ENCODE measurements at regions not wholly inside any gene's neighbourhood (a gene's known extent, or its start where the extent isn't known, plus 50 kb on each side); places are given as distances from the start of the nearest gene placed in this dataset.

- H3K36me3 ChIP-seq (ENCODE audit: control insufficient read depth, insufficient read depth, low read length) = no peaks in the 10 kb centered on the region
- H3K27me3 ChIP-seq (ENCODE audit: control insufficient read depth, insufficient read depth, low read length) = no peaks in the 10 kb centered on the region
- H3K4me3 ChIP-seq (ENCODE audit: low read depth, low read length) = no peak overlapping the region
- no peak for TF ChIP-seq CTCF (IDR thresholded peaks at IDR 0.05; ENCODE audit: insufficient read depth, low read length, severe bottlenecking)
- FAIRE-seq (no peak), DNase-seq (ENCODE audit: low read depth) (no peak)
Observed at GRCh38 chr7:378551-379455, 88.8 kb downstream of the FOXL3 start.

GRCh38 chr7:379456-380138 is 89.6 kb downstream of the FOXL3 start:
- no peaks in the 10 kb centered on the region for H3K27me3 ChIP-seq (ENCODE audit: control insufficient read depth, insufficient read depth, low read length)
- TF ChIP-seq CTCF (IDR thresholded peaks at IDR 0.05; ENCODE audit: insufficient read depth, low read length, severe bottlenecking) = no peak

GRCh38 chr7:380139-380485 is 90.1 kb downstream of the FOXL3 start:
- H3K36me3 ChIP-seq (ENCODE audit: control insufficient read depth, insufficient read depth, low read length) = no peaks in the 10 kb centered on the region
- H3K27me3 ChIP-seq (ENCODE audit: control insufficient read depth, insufficient read depth, low read length) = no peaks in the 10 kb centered on the region
- DNase-seq (ENCODE audit: low read depth) (no peak), FAIRE-seq (no peak)
- TF ChIP-seq CTCF (IDR thresholded peaks at IDR 0.05; ENCODE audit: insufficient read depth, low read length, severe bottlenecking) = no peak
- no peak overlapping the region for H3K4me3 ChIP-seq (ENCODE audit: low read depth, low read length)

More at GRCh38 chr7:379456-380138, 89.6 kb downstream of the FOXL3 start:
- DNase-seq (ENCODE audit: low read depth) = no peak
- no peak for FAIRE-seq
- Histone ChIP-seq H3K4me3 (ENCODE audit: low read depth, low read length) (no peak overlapping the region), H3K36me3 (ENCODE audit: control insufficient read depth, insufficient read depth, low read length) (no peaks in the 10 kb centered on the region)

- no peaks in the 10 kb centered on the region for H3K27me3 ChIP-seq (ENCODE audit: control insufficient read depth, insufficient read depth, low read length)
- no peaks in the 10 kb centered on the region for H3K36me3 ChIP-seq (ENCODE audit: control insufficient read depth, insufficient read depth, low read length)
- TF ChIP-seq CTCF (IDR thresholded peaks at IDR 0.05; ENCODE audit: insufficient read depth, low read length, severe bottlenecking) = no peak
- DNase-seq (ENCODE audit: low read depth) (no peak), FAIRE-seq (no peak)
- H3K4me3 ChIP-seq (ENCODE audit: low read depth, low read length) = no peak overlapping the region
Observed at GRCh38 chr7:380711-381210, 90.8 kb downstream of the FOXL3 start.

GRCh38 chr7:381211-382042 is 91.5 kb downstream of the FOXL3 start:
- no peak overlapping the region for H3K4me3 ChIP-seq (ENCODE audit: low read depth, low read length)
- DNase-seq (ENCODE audit: low read depth) (no peak), FAIRE-seq (no peak)

More at GRCh38 chr7:381211-382042, 91.5 kb downstream of the FOXL3 start:
- no peaks in the 10 kb centered on the region for H3K36me3 ChIP-seq (ENCODE audit: control insufficient read depth, insufficient read depth, low read length)
- no peaks in the 10 kb centered on the region for H3K27me3 ChIP-seq (ENCODE audit: control insufficient read depth, insufficient read depth, low read length)
- TF ChIP-seq CTCF (IDR thresholded peaks at IDR 0.05; ENCODE audit: insufficient read depth, low read length, severe bottlenecking) = no peak
